ENCODE measurements at regions not wholly inside any gene's neighbourhood (a gene's known extent, or its start where the extent isn't known, plus 50 kb on each side); places are given as distances from the start of the nearest gene placed in this dataset.

DNA sequence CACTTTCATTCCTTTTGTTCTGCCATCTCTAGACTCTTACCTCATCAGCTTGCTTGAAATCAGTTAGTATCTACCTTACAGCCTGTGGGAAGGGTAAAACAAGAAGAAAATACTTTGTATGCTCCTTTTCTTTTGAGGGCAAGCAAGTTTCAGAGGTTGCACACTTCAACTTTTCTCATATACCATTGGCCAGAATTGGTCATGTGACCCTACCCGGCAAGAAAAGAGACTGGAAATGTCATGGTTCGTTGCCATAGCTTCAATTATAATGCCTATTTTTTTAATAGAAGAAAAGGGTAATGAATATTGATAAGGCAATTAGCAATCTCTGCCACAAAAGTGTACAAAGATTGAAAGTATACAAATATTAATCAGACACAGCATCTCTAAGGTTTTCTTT, 346.7 kb upstream of the TACR3 start:
- TF ChIP-seq, protein P1, sequence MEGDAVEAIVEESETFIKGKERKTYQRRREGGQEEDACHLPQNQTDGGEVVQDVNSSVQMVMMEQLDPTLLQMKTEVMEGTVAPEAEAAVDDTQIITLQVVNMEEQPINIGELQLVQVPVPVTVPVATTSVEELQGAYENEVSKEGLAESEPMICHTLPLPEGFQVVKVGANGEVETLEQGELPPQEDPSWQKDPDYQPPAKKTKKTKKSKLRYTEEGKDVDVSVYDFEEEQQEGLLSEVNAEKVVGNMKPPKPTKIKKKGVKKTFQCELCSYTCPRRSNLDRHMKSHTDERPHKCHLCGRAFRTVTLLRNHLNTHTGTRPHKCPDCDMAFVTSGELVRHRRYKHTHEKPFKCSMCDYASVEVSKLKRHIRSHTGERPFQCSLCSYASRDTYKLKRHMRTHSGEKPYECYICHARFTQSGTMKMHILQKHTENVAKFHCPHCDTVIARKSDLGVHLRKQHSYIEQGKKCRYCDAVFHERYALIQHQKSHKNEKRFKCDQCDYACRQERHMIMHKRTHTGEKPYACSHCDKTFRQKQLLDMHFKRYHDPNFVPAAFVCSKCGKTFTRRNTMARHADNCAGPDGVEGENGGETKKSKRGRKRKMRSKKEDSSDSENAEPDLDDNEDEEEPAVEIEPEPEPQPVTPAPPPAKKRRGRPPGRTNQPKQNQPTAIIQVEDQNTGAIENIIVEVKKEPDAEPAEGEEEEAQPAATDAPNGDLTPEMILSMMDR (IDR thresholded peaks at IDR 0.05): no peak
- TF ChIP-seq POLR2A (IDR thresholded peaks at IDR 0.05): no peak
